KMS-11 (cell line): ENCODE measurements at regions not wholly inside any gene's neighbourhood (a gene's known extent, or its start where the extent isn't known, plus 50 kb on each side); places are given as distances from the start of the nearest gene placed in this dataset.

ENCODE experiments used
- H2AFZ ChIP-seq: fragments of 200-600 bp; sonication (generic); 2 replicates; pipeline ENCODE4 v1.6.1; 2016; ENCODE audit warnings: antibody characterized with exemption, mixed run types, low read depth
- H3K27ac ChIP-seq: fragments of 200-600 bp; sonication (generic); 2 replicates; pipeline ENCODE4 v1.6.1; 2016; ENCODE audit warnings: mild to moderate bottlenecking, mixed run types
- H3K27me3 ChIP-seq: fragments of 200-600 bp; sonication (generic); 2 replicates; pipeline ENCODE4 v1.6.1; 2017; ENCODE audit warnings: mild to moderate bottlenecking, low read depth, mixed run types, moderate library complexity; ENCODE audit not compliant: insufficient read depth
- H3K36me3 ChIP-seq: fragments of 200-600 bp; sonication (generic); 2 replicates; pipeline ENCODE4 v1.6.1; 2017; ENCODE audit warnings: mild to moderate bottlenecking, mixed run types; ENCODE audit not compliant: insufficient read depth
- H3K4me1 ChIP-seq: fragments of 200-600 bp; sonication (generic); 2 replicates; pipeline ENCODE4 v1.6.1; 2016; ENCODE audit warnings: mild to moderate bottlenecking, low read depth, mixed run types; ENCODE audit not compliant: poor library complexity, severe bottlenecking
- H3K4me2 ChIP-seq: fragments of 200-600 bp; sonication (generic); 2 replicates; pipeline ENCODE4 v1.7.0; 2016; ENCODE audit warnings: mild to moderate bottlenecking, mixed run types
- H3K4me3 ChIP-seq: fragments of 200-600 bp; sonication (generic); IDR thresholded peaks from 2 replicates; pipeline ENCODE4 v1.6.1; 2017; ENCODE audit warnings: low read depth, low read length, mixed read lengths; ENCODE audit not compliant: insufficient read depth
- H3K79me2 ChIP-seq: fragments of 200-600 bp; sonication (generic); 2 replicates; pipeline ENCODE4 v1.6.1; 2016; ENCODE audit warnings: low read depth, mixed run types; ENCODE audit not compliant: insufficient read depth
- H3K9ac ChIP-seq: fragments of 200-600 bp; sonication (generic); 2 replicates; pipeline ENCODE4 v1.6.1; 2016; ENCODE audit warnings: mild to moderate bottlenecking, mixed run types
- H4K20me1 ChIP-seq: fragments of 200-600 bp; sonication (generic); 2 replicates; pipeline ENCODE4 v1.6.1; 2016; ENCODE audit warnings: mild to moderate bottlenecking, mixed run types; ENCODE audit not compliant: insufficient read depth
- TF ChIP-seq, protein P1 (sequence below): fragments of 200-600 bp; sonication (generic); conservative IDR thresholded peaks from 2 replicates; pipeline ENCODE4 v1.6.1; 2017; ENCODE audit warnings: low read depth, mild to moderate bottlenecking, antibody characterized with exemption, low read length, moderate library complexity, mixed read lengths

DNA sequence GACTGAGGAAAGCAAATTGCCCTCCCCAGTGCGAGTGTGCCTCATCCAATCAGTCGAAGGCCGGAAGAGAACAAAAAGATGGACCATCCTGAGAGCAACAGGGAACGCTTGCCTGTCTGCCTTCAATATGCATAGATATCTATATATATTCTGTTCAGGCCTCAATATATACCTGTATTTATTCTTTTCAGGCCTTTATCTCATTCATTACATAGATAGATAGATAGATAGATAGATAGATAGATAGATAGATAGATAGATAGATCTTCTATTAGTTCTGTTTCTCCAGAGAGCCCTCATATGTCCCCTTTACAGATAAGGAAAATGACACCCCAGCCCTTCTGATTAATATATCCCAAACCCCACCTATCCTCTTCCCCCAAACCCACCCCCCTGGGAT is 55.1 kb upstream of the LMO2 start:
- H4K20me1 ChIP-seq = no peaks in the 10 kb centered on the region
- H3K9ac ChIP-seq = no peak overlapping the region
- no peaks in the 10 kb centered on the region for H3K79me2 ChIP-seq

DNA sequence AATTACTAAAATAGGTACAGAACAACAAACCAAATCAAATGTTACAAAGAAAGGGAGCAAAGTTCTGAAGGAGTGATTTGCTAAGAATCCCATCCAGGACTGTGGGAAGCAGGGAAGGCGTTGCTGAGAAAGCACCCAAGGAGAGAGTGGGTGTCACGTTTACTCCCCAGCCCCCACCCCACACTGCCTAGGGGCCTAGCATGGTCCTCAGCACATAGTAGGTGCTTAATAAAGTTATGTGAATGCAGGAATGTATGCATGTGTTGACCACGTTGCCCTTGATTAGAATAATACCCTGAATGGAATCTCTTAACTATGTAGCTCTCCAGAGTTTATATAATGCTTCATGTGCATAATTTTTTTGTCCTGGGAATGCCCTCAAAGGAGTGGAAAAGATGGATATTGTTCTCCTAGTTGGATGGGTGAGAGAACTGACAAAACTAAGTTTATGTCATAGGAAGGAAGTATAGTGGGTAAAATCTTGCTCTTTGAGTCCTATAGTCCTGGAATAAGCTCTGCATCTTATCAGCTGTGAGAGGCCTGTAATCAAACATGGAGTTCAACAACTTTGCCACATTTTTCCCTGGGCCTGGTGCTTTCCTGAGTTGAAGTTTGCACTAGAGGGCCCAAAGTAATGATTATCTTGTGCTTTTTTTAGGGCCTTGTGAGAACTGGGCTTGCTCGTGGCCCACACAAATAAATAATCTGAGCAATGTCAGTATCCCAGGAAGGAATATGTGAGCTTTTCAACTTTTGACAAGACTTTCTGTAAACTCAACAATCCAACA is 53.8 kb upstream of the LMO2 start:
- Histone ChIP-seq H3K4me1 (no peaks in the 10 kb centered on the region), H3K27ac (no peak overlapping the region)

More for the DNA sequence above, 55.1 kb upstream of the LMO2 start:
- no peaks in the 10 kb centered on the region for H3K4me1 ChIP-seq
- no peak overlapping the region for H3K27ac ChIP-seq
- no peak overlapping the region for H3K4me2 ChIP-seq
- TF ChIP-seq, protein P1, sequence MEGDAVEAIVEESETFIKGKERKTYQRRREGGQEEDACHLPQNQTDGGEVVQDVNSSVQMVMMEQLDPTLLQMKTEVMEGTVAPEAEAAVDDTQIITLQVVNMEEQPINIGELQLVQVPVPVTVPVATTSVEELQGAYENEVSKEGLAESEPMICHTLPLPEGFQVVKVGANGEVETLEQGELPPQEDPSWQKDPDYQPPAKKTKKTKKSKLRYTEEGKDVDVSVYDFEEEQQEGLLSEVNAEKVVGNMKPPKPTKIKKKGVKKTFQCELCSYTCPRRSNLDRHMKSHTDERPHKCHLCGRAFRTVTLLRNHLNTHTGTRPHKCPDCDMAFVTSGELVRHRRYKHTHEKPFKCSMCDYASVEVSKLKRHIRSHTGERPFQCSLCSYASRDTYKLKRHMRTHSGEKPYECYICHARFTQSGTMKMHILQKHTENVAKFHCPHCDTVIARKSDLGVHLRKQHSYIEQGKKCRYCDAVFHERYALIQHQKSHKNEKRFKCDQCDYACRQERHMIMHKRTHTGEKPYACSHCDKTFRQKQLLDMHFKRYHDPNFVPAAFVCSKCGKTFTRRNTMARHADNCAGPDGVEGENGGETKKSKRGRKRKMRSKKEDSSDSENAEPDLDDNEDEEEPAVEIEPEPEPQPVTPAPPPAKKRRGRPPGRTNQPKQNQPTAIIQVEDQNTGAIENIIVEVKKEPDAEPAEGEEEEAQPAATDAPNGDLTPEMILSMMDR = no peak
- no peaks in the 10 kb centered on the region for H3K27me3 ChIP-seq
- H3K36me3 ChIP-seq = no peaks in the 10 kb centered on the region
- no peak overlapping the region for H2AFZ ChIP-seq
- H3K4me3 ChIP-seq = no peak overlapping the region

DNA sequence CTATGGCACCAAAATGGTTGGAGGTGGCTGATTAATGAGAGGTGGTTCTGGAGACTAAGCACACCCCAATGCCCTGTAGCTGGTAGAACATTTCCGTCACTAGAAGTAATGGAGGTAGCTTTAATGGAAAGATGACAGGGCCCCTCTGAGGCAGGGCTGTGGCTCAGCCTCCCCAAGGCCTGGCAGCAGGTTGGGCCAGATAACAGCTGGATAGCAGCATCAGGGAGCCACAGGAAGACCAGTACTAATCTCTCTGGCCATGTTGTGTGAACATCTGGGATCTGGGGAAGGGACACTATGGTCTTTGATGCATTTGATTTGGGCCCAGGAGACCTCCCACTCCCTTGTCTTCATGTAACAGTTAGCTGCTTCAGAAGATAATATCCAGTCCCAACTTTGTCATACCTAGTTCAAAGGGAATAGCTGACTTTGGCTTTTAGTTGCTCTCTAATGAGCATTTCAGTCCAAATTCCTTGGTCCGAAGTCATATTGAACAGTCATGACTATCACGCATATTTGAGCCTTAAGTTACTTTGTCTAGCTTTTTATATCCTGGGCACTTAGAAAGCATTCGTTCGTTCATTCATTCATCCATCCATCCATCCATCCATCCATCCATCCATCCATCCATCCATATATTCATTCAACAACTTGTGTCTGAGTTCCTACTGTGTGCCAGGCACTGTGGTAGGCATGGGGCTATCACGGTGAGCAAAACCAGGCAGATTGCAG is 53.0 kb upstream of the LMO2 start:
- H3K4me2 ChIP-seq = no peak overlapping the region
- H3K9ac ChIP-seq = no peak overlapping the region
- H3K79me2 ChIP-seq = no peaks in the 10 kb centered on the region
- H3K27me3 ChIP-seq = no peaks in the 10 kb centered on the region
- no peaks in the 10 kb centered on the region for H3K4me1 ChIP-seq
- no peaks in the 10 kb centered on the region for H3K36me3 ChIP-seq
- no peak overlapping the region for H3K4me3 ChIP-seq
- no peak overlapping the region for H2AFZ ChIP-seq
- no peaks in the 10 kb centered on the region for H4K20me1 ChIP-seq
- TF ChIP-seq, protein P1 = no peak
- H3K27ac ChIP-seq = no peak overlapping the region

More for the DNA sequence above, 53.8 kb upstream of the LMO2 start:
- Histone ChIP-seq H2AFZ (no peak overlapping the region), H3K4me3 (no peak overlapping the region), H3K79me2 (no peaks in the 10 kb centered on the region), H3K9ac (no peak overlapping the region), H3K36me3 (no peaks in the 10 kb centered on the region), H4K20me1 (no peaks in the 10 kb centered on the region), H3K4me2 (no peak overlapping the region), H3K27me3 (no peaks in the 10 kb centered on the region)
- TF ChIP-seq, protein P1 = no peak

DNA sequence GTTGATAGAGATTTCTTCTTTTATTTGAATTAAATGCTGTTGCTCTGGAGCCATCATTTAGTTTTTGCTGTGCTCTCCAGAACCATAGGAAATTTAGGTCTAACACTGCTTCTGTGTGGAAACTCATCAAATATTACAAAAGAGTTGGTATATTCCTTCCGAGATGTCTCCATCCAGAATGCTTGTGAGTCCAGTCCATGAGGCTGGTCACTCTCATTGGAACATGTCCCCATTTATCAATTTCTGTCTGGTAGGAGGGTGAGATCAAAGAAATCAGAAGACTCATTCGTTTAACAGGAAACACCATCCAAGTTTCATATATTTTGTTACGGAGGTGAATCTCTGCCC is 52.4 kb upstream of the LMO2 start:
- Histone ChIP-seq H3K4me2 (no peak overlapping the region), H3K36me3 (no peaks in the 10 kb centered on the region), H2AFZ (no peak overlapping the region), H3K79me2 (no peaks in the 10 kb centered on the region), H4K20me1 (no peaks in the 10 kb centered on the region), H3K27me3 (no peaks in the 10 kb centered on the region), H3K27ac (no peak overlapping the region), H3K4me3 (no peak overlapping the region), H3K9ac (no peak overlapping the region), H3K4me1 (no peaks in the 10 kb centered on the region)
- TF ChIP-seq, protein P1 = no peak
